Keratinocyte (primary cell): ENCODE measurements at regions not wholly inside any gene's neighbourhood (a gene's known extent, or its start where the extent isn't known, plus 50 kb on each side); places are given as distances from the start of the nearest gene placed in this dataset.
"Not testable (repeated sequence)": the region's sequence is repeated elsewhere in the genome, so short reads cannot be mapped to it uniquely, and the experiment has no call there.

Source experiments
- DNase-seq: peaks from one replicate; pipeline ENCODE4 v3.0.0-alpha.2; 2011; ENCODE audit warnings: low read depth, missing footprints, low spot score
- FAIRE-seq: peaks from 2 replicates; lab custom pipeline; 2011; peaks lifted over from hg19 to GRCh38; lab: Jason Lieb, UNC
- H2AFZ ChIP-seq: 2 replicates; pipeline ENCODE4 v1.6.0; 2012; ENCODE audit warnings: low read length, control low read depth, inconsistent platforms; ENCODE audit not compliant: control insufficient read depth
- H3K27ac ChIP-seq: 2 replicates; pipeline ENCODE4 v1.5.1; 2011; ENCODE audit warnings: low read length; ENCODE audit not compliant: control insufficient read depth, insufficient read depth
- H3K27me3 ChIP-seq: 3 replicates; pipeline ENCODE4 v1.6.0; 2011; ENCODE audit warnings: low read length; ENCODE audit not compliant: control insufficient read depth, insufficient read depth; ENCODE audit errors: extremely low read depth
- H3K36me3 ChIP-seq, 2 experiments: 2 replicates in 1 of 2; 3 replicates in 1 of 2; pipeline ENCODE4 v1.5.1; 2011; ENCODE audit warnings: low read length in 2 of 2, mild to moderate bottlenecking in 1 of 2; ENCODE audit not compliant: control insufficient read depth in 2 of 2, insufficient read depth in 2 of 2; ENCODE audit errors: extremely low read depth in 1 of 2
- H3K4me1 ChIP-seq: 3 replicates; pipeline ENCODE4 v1.5.1; 2011; ENCODE audit warnings: low read length; ENCODE audit not compliant: control insufficient read depth, insufficient read depth; ENCODE audit errors: extremely low read depth
- H3K4me2 ChIP-seq: 3 replicates; pipeline ENCODE4 v1.6.0; 2011; ENCODE audit warnings: low read depth, low read length; ENCODE audit not compliant: control insufficient read depth, insufficient read depth; ENCODE audit errors: extremely low read depth
- H3K4me3 ChIP-seq, 3 experiments: fragments of 200-600 bp in 1 of 3; sonication (generic) in 1 of 3; 2 replicates in 2 of 3; 3 replicates in 1 of 3; pipeline ENCODE4 v1.5.1; 2011 to 2016; ENCODE audit warnings: low read length in 3 of 3, mild to moderate bottlenecking in 3 of 3, control low read depth in 2 of 3, inconsistent platforms in 1 of 3, low read depth in 1 of 3, mixed read lengths in 1 of 3, mixed run types in 1 of 3, moderate library complexity in 1 of 3; ENCODE audit not compliant: control insufficient read depth in 2 of 3, insufficient read depth in 2 of 3; ENCODE audit errors: extremely low read depth in 1 of 3
- H3K79me2 ChIP-seq: 2 replicates; pipeline ENCODE4 v1.6.0; 2012; ENCODE audit warnings: low read length; ENCODE audit not compliant: control insufficient read depth, insufficient read depth
- H3K9ac ChIP-seq: 3 replicates; pipeline ENCODE4 v1.6.0; 2011; ENCODE audit warnings: low read length; ENCODE audit not compliant: control insufficient read depth, insufficient read depth; ENCODE audit errors: extremely low read depth
- H3K9me1 ChIP-seq: 3 replicates; pipeline ENCODE4 v1.6.0; 2011; ENCODE audit warnings: low read length; ENCODE audit not compliant: control insufficient read depth, insufficient read depth; ENCODE audit errors: extremely low read depth
- H3K9me3 ChIP-seq: 2 replicates; pipeline ENCODE4 v1.5.1; 2012; ENCODE audit warnings: low read depth, low read length; ENCODE audit not compliant: control insufficient read depth
- H4K20me1 ChIP-seq: 3 replicates; pipeline ENCODE4 v1.6.0; 2011; ENCODE audit warnings: low read length; ENCODE audit not compliant: control insufficient read depth, insufficient read depth; ENCODE audit errors: extremely low read depth
- dilution Hi-C: fragments of 300-500 bp; cut with MboI; formaldehyde crosslinking; loops from one replicate; pipeline ENCODE4 v1.7.0; 2020; ENCODE audit warnings: low sequenced_read_pairs; ENCODE audit not compliant: extremely low pct_ligation_motif_present

- dilution Hi-C loops, H2AFZ ChIP-seq, H3K9ac ChIP-seq, H4K20me1 ChIP-seq, H3K4me3 ChIP-seq, H3K9me1 ChIP-seq, H3K27me3 ChIP-seq, H3K36me3 ChIP-seq, H3K4me2 ChIP-seq, FAIRE-seq, H3K79me2 ChIP-seq, H3K27ac ChIP-seq, H3K4me1 ChIP-seq, H3K9me3 ChIP-seq, DNase-seq: not testable (repeated sequence)
These were observed 112.5 kb downstream of the SEPTIN7 start for GRCh38 chr7:35913350-35913749.

DNA sequence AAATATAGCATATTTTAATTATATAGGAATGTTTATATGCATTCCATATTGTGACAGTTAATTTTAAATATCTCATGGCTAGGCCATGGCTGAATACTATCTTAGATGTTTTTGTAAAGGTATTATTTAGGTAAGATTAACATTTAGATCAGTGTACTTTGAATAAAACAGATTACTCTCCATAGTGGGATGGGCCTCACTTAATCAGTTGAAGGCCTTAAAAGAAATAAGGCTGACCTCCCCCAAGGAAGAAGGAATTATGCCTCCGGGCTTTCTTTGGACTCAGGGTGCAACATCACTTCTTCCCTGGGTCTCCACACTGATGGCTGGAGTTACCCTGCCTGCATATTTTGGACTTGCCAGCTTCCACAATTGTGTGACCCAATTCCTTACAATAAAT is 113.4 kb downstream of the SEPTIN7 start:
- H3K9ac ChIP-seq, H3K27me3 ChIP-seq, FAIRE-seq, H3K9me3 ChIP-seq, DNase-seq, H3K4me2 ChIP-seq, H3K79me2 ChIP-seq, H3K4me3 ChIP-seq, H3K4me1 ChIP-seq, H3K9me1 ChIP-seq, H4K20me1 ChIP-seq, H3K36me3 ChIP-seq, H2AFZ ChIP-seq, H3K27ac ChIP-seq, dilution Hi-C loops: not testable (repeated sequence)

GRCh38 chr7:35915247-35915955 is 114.5 kb downstream of the SEPTIN7 start:
- FAIRE-seq, H3K9me3 ChIP-seq, H3K27ac ChIP-seq, dilution Hi-C loops, H3K4me3 ChIP-seq, DNase-seq, H3K36me3 ChIP-seq, H3K4me2 ChIP-seq, H3K27me3 ChIP-seq, H3K9me1 ChIP-seq, H4K20me1 ChIP-seq, H3K79me2 ChIP-seq, H3K9ac ChIP-seq, H3K4me1 ChIP-seq, H2AFZ ChIP-seq: not testable (repeated sequence)

- H3K9ac ChIP-seq, H2AFZ ChIP-seq, FAIRE-seq, H3K4me3 ChIP-seq, DNase-seq, dilution Hi-C loops, H3K4me1 ChIP-seq, H3K79me2 ChIP-seq, H3K4me2 ChIP-seq, H4K20me1 ChIP-seq, H3K27me3 ChIP-seq, H3K9me1 ChIP-seq, H3K9me3 ChIP-seq, H3K27ac ChIP-seq, H3K36me3 ChIP-seq: not testable (repeated sequence)
These were observed 117.4 kb downstream of the SEPTIN7 start for GRCh38 chr7:35918217-35918616.

- H3K79me2 ChIP-seq, H4K20me1 ChIP-seq, H3K27me3 ChIP-seq, FAIRE-seq, H3K4me1 ChIP-seq, H2AFZ ChIP-seq, H3K27ac ChIP-seq, H3K4me3 ChIP-seq, dilution Hi-C loops, H3K9me1 ChIP-seq, H3K36me3 ChIP-seq, H3K9ac ChIP-seq, DNase-seq, H3K4me2 ChIP-seq, H3K9me3 ChIP-seq: not testable (repeated sequence)
These were observed 118.8 kb downstream of the SEPTIN7 start for GRCh38 chr7:35919607-35920006.
